ENCODE measurements at regions not wholly inside any gene's neighbourhood (a gene's known extent, or its start where the extent isn't known, plus 50 kb on each side); places are given as distances from the start of the nearest gene placed in this dataset.

GRCh38 chr2:79414690-79415089 is 98.2 kb upstream of the CTNNA2 start:
- peaks cover 3 to 15% of the 10 kb centered on the region in 2 experiments; a peak in 2 of 4 replicates for H3K9me3 ChIP-seq (ENCODE audit: control insufficient read depth in 1 of 2, insufficient read depth in 1 of 2, low read depth in 1 of 2, low read length in 2 of 2)
- H4K20me1 ChIP-seq (ENCODE audit: insufficient read depth): no peaks in the 10 kb centered on the region
- H3K4me1 ChIP-seq (ENCODE audit: control insufficient read depth in 1 of 2, insufficient read depth in 2 of 2, low read length in 2 of 2): no peaks in the 10 kb centered on the region
- intact Hi-C loops (cut with micrococcal nuclease): no loop called here
- CTCF ChIA-PET: no interaction called here
- no peak for DNase-seq (ENCODE audit: low read depth, low spot score)
- H3K27ac ChIP-seq (ENCODE audit: low read depth, low read length): no peak overlapping the region
- no peaks in the 10 kb centered on the region for H3K36me3 ChIP-seq (ENCODE audit: control insufficient read depth in 1 of 2, insufficient read depth in 2 of 2, low read length in 2 of 2)
- no peaks in the 10 kb centered on the region for H3K27me3 ChIP-seq (ENCODE audit: insufficient read depth, low read length)
- H3K79me2 ChIP-seq (ENCODE audit: insufficient read depth, low read length): no peaks in the 10 kb centered on the region
- no peak overlapping the region for H3K4me3 ChIP-seq (replicated peaks in 1 of 2; ENCODE audit: low read depth in 1 of 2, low read length in 2 of 2)
- no peak overlapping the region for H3K4me2 ChIP-seq (ENCODE audit: low read length)
- no peak for ATAC-seq
- no TSS peak for BruUV-seq (replicated peaks)
- H3K9ac ChIP-seq (ENCODE audit: low read length): no peak overlapping the region
- RAD21 ChIA-PET (ENCODE audit: low non-redundant PET in 1 of 2, low total read pairs in 2 of 2, uncharacterized antibody in 2 of 2, unreplicated experiment in 2 of 2): no interaction called here
- POLR2A ChIA-PET: no interaction called here
- H3K9me2 ChIP-seq (ENCODE audit: insufficient read depth): no peaks in the 10 kb centered on the region
- H2AFZ ChIP-seq (ENCODE audit: low read depth, low read length, poor library complexity, severe bottlenecking): no peak overlapping the region
- TF ChIP-seq POLR2A (IDR thresholded peaks at IDR 0.05; ENCODE audit: borderline replicate concordance, extremely low read depth, insufficient read depth, insufficient read length) (no peak), ATF3 (IDR thresholded peaks at IDR 0.05) (no peak)

- ChIA-PET RAD21 (ENCODE audit: low non-redundant PET in 1 of 2, low total read pairs in 2 of 2, uncharacterized antibody in 2 of 2, unreplicated experiment in 2 of 2) (no interaction called here), CTCF (no interaction called here), POLR2A (no interaction called here)
- no peak overlapping the region for H3K27ac ChIP-seq (ENCODE audit: low read depth, low read length)
- no peak overlapping the region for H2AFZ ChIP-seq (ENCODE audit: low read depth, low read length, poor library complexity, severe bottlenecking)
- no peaks in the 10 kb centered on the region for H3K4me1 ChIP-seq (ENCODE audit: control insufficient read depth in 1 of 2, insufficient read depth in 2 of 2, low read length in 2 of 2)
- DNase-seq (ENCODE audit: low read depth, low spot score) (no peak), ATAC-seq (no peak)
- no TSS peak for BruUV-seq (replicated peaks)
- H3K9me2 ChIP-seq (ENCODE audit: insufficient read depth): no peaks in the 10 kb centered on the region
- H3K9me3 ChIP-seq (ENCODE audit: control insufficient read depth in 1 of 2, insufficient read depth in 1 of 2, low read depth in 1 of 2, low read length in 2 of 2): peaks cover 27 to 29% of the 10 kb centered on the region in 2 experiments; a peak in 2 of 4 replicates
- H3K36me3 ChIP-seq (ENCODE audit: control insufficient read depth in 1 of 2, insufficient read depth in 2 of 2, low read length in 2 of 2): no peaks in the 10 kb centered on the region
- H3K79me2 ChIP-seq (ENCODE audit: insufficient read depth, low read length): no peaks in the 10 kb centered on the region
- no peak overlapping the region for H3K4me2 ChIP-seq (ENCODE audit: low read length)
- H4K20me1 ChIP-seq (ENCODE audit: insufficient read depth): no peaks in the 10 kb centered on the region
- no peak overlapping the region for H3K4me3 ChIP-seq (replicated peaks in 1 of 2; ENCODE audit: low read depth in 1 of 2, low read length in 2 of 2)
- no peak overlapping the region for H3K9ac ChIP-seq (ENCODE audit: low read length)
- intact Hi-C loops (cut with micrococcal nuclease): no loop called here
- TF ChIP-seq EZH2phosphoT487 (IDR thresholded peaks at IDR 0.05; ENCODE audit: borderline replicate concordance): no peak
- TF ChIP-seq FOSL1 (IDR thresholded peaks at IDR 0.05; ENCODE audit: low read depth): no peak
- no peak for TF ChIP-seq JUND (IDR thresholded peaks at IDR 0.05)
- no peak for TF ChIP-seq RAD21 (IDR thresholded peaks at IDR 0.05; ENCODE audit: low read depth)
- no peak for TF ChIP-seq SP1 (IDR thresholded peaks at IDR 0.05; ENCODE audit: low read depth)
- no peak for TF ChIP-seq ZBTB33 (IDR thresholded peaks at IDR 0.05; ENCODE audit: extremely low read depth, insufficient replicate concordance, low read length)
- no peak for TF ChIP-seq SRF (IDR thresholded peaks at IDR 0.05; ENCODE audit: low read depth)
- TF ChIP-seq CEBPB (IDR thresholded peaks at IDR 0.05; ENCODE audit: low read depth): no peak
- no peak for TF ChIP-seq EGR1 (IDR thresholded peaks at IDR 0.05; ENCODE audit: low read depth)
- H3K27me3 ChIP-seq (ENCODE audit: insufficient read depth, low read length): no peaks in the 10 kb centered on the region
Measured at GRCh38 chr2:79394485-79394859, 118.4 kb upstream of the CTNNA2 start.

All from HCT116 (cell line).